IMR-90 (cell line): ENCODE measurements at regions not wholly inside any gene's neighbourhood (a gene's known extent, or its start where the extent isn't known, plus 50 kb on each side); places are given as distances from the start of the nearest gene placed in this dataset.

Source experiments
- ATAC-seq: fragments of 200-7000 bp; cut with Tn5 transposase; 2 replicates; pipeline ENCODE4 v1.9.1; 2020; ENCODE audit warnings: low read depth, mild to moderate bottlenecking, moderate library complexity
- BruUV-seq: library from RNA; stranded (reverse); fragments of 400-500 nt; replicated peaks from 2 replicates; lab custom pipeline; 2021; lab: Mats Ljungman, UMichigan
- CTCF ChIA-PET: fragments of 300-600 bp; formaldehyde crosslinking; extraction: SDS; loops from one replicate; lab custom pipeline; 2021; ENCODE audit warnings: antibody characterized with exemption; lab: Yijun Ruan, JAX
- POLR2A ChIA-PET: fragments of 300-600 bp; sonication (Branson Sonifier 250); formaldehyde crosslinking; loops from one replicate; lab custom pipeline; 2022; ENCODE audit warnings: antibody characterized with exemption; ENCODE audit not compliant: unreplicated experiment; lab: Charles Lee
- DNase-seq: peaks from one replicate; pipeline ENCODE4 v3.0.0; 2013
- H2AFZ ChIP-seq: replicated peaks from 2 replicates; pipeline ENCODE3; 2013; ENCODE audit warnings: low read length, mild to moderate bottlenecking; ENCODE audit not compliant: poor library complexity
- H2AK5ac ChIP-seq: 2 replicates; pipeline ENCODE4 v1.6.1; 2013; ENCODE audit warnings: low read depth, low read length, inconsistent platforms
- H2AK9ac ChIP-seq: replicated peaks from 2 replicates; pipeline ENCODE3; 2013; ENCODE audit warnings: mild to moderate bottlenecking, low read depth, low read length, moderate library complexity; ENCODE audit not compliant: poor library complexity
- H2BK120ac ChIP-seq: 2 replicates; pipeline ENCODE4 v1.6.1; 2013; ENCODE audit warnings: low read depth, low read length, inconsistent platforms
- H2BK15ac ChIP-seq: 3 replicates; pipeline ENCODE4 v1.6.1; 2013; ENCODE audit warnings: low read depth, low read length, inconsistent platforms
- H2BK20ac ChIP-seq: 2 replicates; pipeline ENCODE4 v1.6.1; 2013; ENCODE audit warnings: low read depth, mild to moderate bottlenecking, inconsistent platforms, low read length, moderate library complexity
- H2BK5ac ChIP-seq: 2 replicates; pipeline ENCODE4 v1.6.1; 2013; ENCODE audit warnings: mild to moderate bottlenecking, low read depth, low read length, inconsistent platforms; ENCODE audit not compliant: poor library complexity, severe bottlenecking
- H3K14ac ChIP-seq: replicated peaks from 2 replicates; pipeline ENCODE4 v1.6.1; 2013; ENCODE audit warnings: low read depth, low read length, inconsistent platforms
- H3K18ac ChIP-seq: 2 replicates; pipeline ENCODE4 v1.6.1; 2013; ENCODE audit warnings: low read depth, low read length, control low read depth
- H3K23ac ChIP-seq: 2 replicates; pipeline ENCODE4 v1.6.1; 2013; ENCODE audit warnings: low read depth, low read length, inconsistent platforms
- H3K27ac ChIP-seq: 2 replicates; pipeline ENCODE4 v1.5.1; 2013; ENCODE audit warnings: mild to moderate bottlenecking, control low read depth, low read length; ENCODE audit not compliant: insufficient read depth
- H3K27me3 ChIP-seq: 2 replicates; pipeline ENCODE4 v1.6.1; 2013; ENCODE audit warnings: low read length; ENCODE audit not compliant: control insufficient read depth, insufficient read depth
- H3K36me3 ChIP-seq: 2 replicates; pipeline ENCODE4 v1.6.1; 2013; ENCODE audit warnings: low read length, mixed read lengths; ENCODE audit not compliant: control insufficient read depth, insufficient read depth
- H3K4ac ChIP-seq: 2 replicates; pipeline ENCODE4 v1.6.1; 2013; ENCODE audit warnings: low read depth, low read length, inconsistent platforms
- H3K4me1 ChIP-seq: 2 replicates; pipeline ENCODE4 v1.6.1; 2013; ENCODE audit warnings: low read length, mixed read lengths; ENCODE audit not compliant: control insufficient read depth, insufficient read depth
- H3K4me2 ChIP-seq: 2 replicates; pipeline ENCODE4 v1.6.1; 2013; ENCODE audit warnings: low read depth, mild to moderate bottlenecking, control low read depth, low read length, moderate library complexity
- H3K4me3 ChIP-seq: 2 replicates; pipeline ENCODE4 v1.5.1; 2013; ENCODE audit warnings: low read depth, mild to moderate bottlenecking, control low read depth, low read length, moderate library complexity; ENCODE audit not compliant: insufficient read depth
- H3K56ac ChIP-seq: 2 replicates; pipeline ENCODE4 v1.6.1; 2013; ENCODE audit warnings: low read length, inconsistent platforms; ENCODE audit not compliant: insufficient read depth; ENCODE audit errors: extremely low read depth
- H3K79me1 ChIP-seq, 2 experiments: 2 replicates each; pipeline ENCODE4 v1.6.1; 2013; ENCODE audit warnings: low read length in 2 of 2, inconsistent platforms in 1 of 2, low read depth in 1 of 2
- H3K9ac ChIP-seq: 2 replicates; pipeline ENCODE4 v1.6.1; 2013; ENCODE audit warnings: low read depth, low read length, control low read depth
- H3K9me1 ChIP-seq: 2 replicates; pipeline ENCODE4 v1.6.1; 2013; ENCODE audit warnings: low read length, inconsistent platforms; ENCODE audit not compliant: insufficient read depth
- H3K9me3 ChIP-seq: 2 replicates; pipeline ENCODE4 v1.6.1; 2013; ENCODE audit warnings: low read length; ENCODE audit not compliant: control insufficient read depth, insufficient read depth
- H4K20me1 ChIP-seq: 2 replicates; pipeline ENCODE4 v1.6.1; 2013; ENCODE audit warnings: low read length, inconsistent platforms; ENCODE audit not compliant: insufficient read depth
- H4K5ac ChIP-seq: 2 replicates; pipeline ENCODE4 v1.6.1; 2013; ENCODE audit warnings: mild to moderate bottlenecking, low read depth, low read length, control low read depth
- H4K8ac ChIP-seq, 2 experiments: 2 replicates each; pipeline ENCODE4 v1.6.1; 2013; ENCODE audit warnings: low read depth in 2 of 2, low read length in 2 of 2, control low read depth in 1 of 2, inconsistent platforms in 1 of 2
- H4K91ac ChIP-seq: 2 replicates; pipeline ENCODE4 v1.6.1; 2013; ENCODE audit warnings: low read depth, low read length, inconsistent platforms; ENCODE audit not compliant: insufficient read depth
- BHLHE40 ChIP-seq: fragments of 150-350 bp; IDR thresholded peaks from 2 replicates; pipeline ENCODE4 v1.6.1; 2016; ENCODE audit warnings: mild to moderate bottlenecking, low read depth, low read length
- CEBPB ChIP-seq: IDR thresholded peaks from 2 replicates; pipeline ENCODE4 v1.6.1; 2012; ENCODE audit warnings: low read depth, low read length, improper control_type of control experiment
- CHD1 ChIP-seq: IDR thresholded peaks from 2 replicates; pipeline ENCODE4 v1.6.1; 2012; ENCODE audit warnings: low read depth, low read length, improper control_type of control experiment
- CTCF ChIP-seq: conservative IDR thresholded peaks from 2 replicates; pipeline ENCODE4 v1.5.1; 2012; ENCODE audit warnings: mild to moderate bottlenecking, low read depth, low read length, improper control_type of control experiment
- ELK1 ChIP-seq: fragments of 150-350 bp; IDR thresholded peaks from 2 replicates; pipeline ENCODE4 v1.6.1; 2016; ENCODE audit warnings: low read depth, mild to moderate bottlenecking, low read length, moderate library complexity, borderline replicate concordance
- FOS ChIP-seq: fragments of 150-350 bp; IDR thresholded peaks from 2 replicates; pipeline ENCODE4 v1.6.1; 2016; ENCODE audit warnings: low read depth, low read length
- MAFK ChIP-seq: IDR thresholded peaks from 2 replicates; pipeline ENCODE4 v1.6.1; 2012; ENCODE audit warnings: low read depth, low read length, improper control_type of control experiment
- MAZ ChIP-seq: IDR thresholded peaks from 2 replicates; pipeline ENCODE4 v1.6.1; 2012; ENCODE audit warnings: low read depth, mild to moderate bottlenecking, low read length, improper control_type of control experiment, moderate library complexity, borderline replicate concordance
- MXI1 ChIP-seq: IDR thresholded peaks from 2 replicates; pipeline ENCODE4 v1.6.1; 2012; ENCODE audit warnings: low read depth, mild to moderate bottlenecking, low read length, moderate library complexity, borderline replicate concordance
- NFE2L2 ChIP-seq: fragments of 150-350 bp; IDR thresholded peaks from 2 replicates; pipeline ENCODE4 v1.6.1; 2016; ENCODE audit warnings: low read depth, mild to moderate bottlenecking, low read length
- POLR2A ChIP-seq: IDR thresholded peaks from 2 replicates; pipeline ENCODE4 v1.6.1; 2012; ENCODE audit warnings: mild to moderate bottlenecking, low read depth, low read length
- RAD21 ChIP-seq: IDR thresholded peaks from 2 replicates; pipeline ENCODE4 v1.6.1; 2012; ENCODE audit warnings: low read length, improper control_type of control experiment
- RCOR1 ChIP-seq: IDR thresholded peaks from 2 replicates; pipeline ENCODE4 v1.6.1; 2012; ENCODE audit warnings: mild to moderate bottlenecking, low read length, improper control_type of control experiment; ENCODE audit not compliant: insufficient replicate concordance
- RFX5 ChIP-seq: IDR thresholded peaks from 2 replicates; pipeline ENCODE4 v1.8.0; 2012; ENCODE audit warnings: low read depth, mild to moderate bottlenecking, low read length, moderate library complexity
- SMC3 ChIP-seq: fragments of 150-350 bp; IDR thresholded peaks from 2 replicates; pipeline ENCODE4 v1.6.1; 2016; ENCODE audit warnings: low read depth, mild to moderate bottlenecking, antibody characterized with exemption, low read length, moderate library complexity
- WGBS, 2 experiments: methylation state at CpG; one replicate each; pipeline versions ENCODE4 v1.1.5 to v1.1.7; 2013; ENCODE audit warnings: missing lambda C conversion rate in 2 of 2; ENCODE audit not compliant: insufficient read length in 1 of 2; ENCODE audit errors: extremely low coverage in 2 of 2; 5-methylcytosine and 5-hydroxymethylcytosine counted together
- dilution Hi-C: fragments of 300-500 bp; cut with HindIII; formaldehyde crosslinking; loops from one replicate; pipeline ENCODE4 v1.14.3; 2018; ENCODE audit warnings: low sequenced_read_pairs; ENCODE audit not compliant: unreplicated experiment
- in situ Hi-C: fragments of 300-500 bp; cut with MboI; formaldehyde crosslinking; loops from 3 replicates; pipeline ENCODE4 v1.14.3; 2019; ENCODE audit warnings: low sequenced_read_pairs, inconsistent platforms, mixed read lengths
- intact Hi-C: fragments of 100-400 bp; cut with micrococcal nuclease; formaldehyde crosslinking; loops from 2 replicates; pipeline ENCODE4 v1.10.0; 2022
- TF ChIP-seq, protein P1 (sequence below): fragments of 150-350 bp; IDR thresholded peaks from 2 replicates; pipeline ENCODE4 v1.6.1; 2017; ENCODE audit warnings: mild to moderate bottlenecking, antibody characterized with exemption, low read length, low read depth

GRCh38 chr5:43772458-43772763, 169.4 kb downstream of the NNT start:
- Histone ChIP-seq H4K5ac (peak overlapping the region; percentile 70; the same call in 1 of the 2 replicates), H2AFZ (no peak overlapping the region), H2AK5ac (no peak overlapping the region), H2BK15ac (no peak overlapping the region), H3K79me1 (no peaks in the 10 kb centered on the region), H2AK9ac (no peak overlapping the region), H3K27me3 (no peaks in the 10 kb centered on the region), H4K8ac (peak overlapping the region; percentile 77 to 89; a peak in 3 of 4 replicates), H3K9me1 (peaks cover 4% of the 10 kb centered on the region), H4K20me1 (no peaks in the 10 kb centered on the region), H3K4me1 (peaks cover 8% of the 10 kb centered on the region), H2BK5ac (peak overlapping the region; percentile 91), H3K18ac (peak overlapping the region; percentile 70), H3K23ac (no peak overlapping the region), H3K4me2 (no peak overlapping the region), H4K91ac (peak overlapping the region; percentile 66), H3K4ac (peak overlapping the region; percentile 96; the same call in 1 of the 2 replicates), H3K36me3 (no peaks in the 10 kb centered on the region), H3K9me3 (no peaks in the 10 kb centered on the region), H3K9ac (no peak overlapping the region), H3K56ac (peak overlapping the region; percentile 48; the same call in 1 of the 2 replicates), H3K27ac (peak overlapping the region; percentile 91; the same call in 1 of the 2 replicates), H3K4me3 (no peak overlapping the region), H2BK20ac (peak overlapping the region; percentile 99), H2BK120ac (peak overlapping the region; percentile 100), H3K14ac (peak overlapping the region; percentile 57; the same call in 1 of the 2 replicates)
- ATAC-seq (no peak), DNase-seq (no peak)
- TF ChIP-seq POLR2A (no peak), CEBPB (no peak), CTCF (no peak), SMC3 (no peak), MAZ (no peak), FOS (no peak), MAFK (no peak), BHLHE40 (no peak), CHD1 (no peak), RCOR1 (no peak), RAD21 (no peak), NFE2L2 (no peak), ELK1 (no peak), MXI1 (no peak), RFX5 (no peak)
- TF ChIP-seq, protein P1, sequence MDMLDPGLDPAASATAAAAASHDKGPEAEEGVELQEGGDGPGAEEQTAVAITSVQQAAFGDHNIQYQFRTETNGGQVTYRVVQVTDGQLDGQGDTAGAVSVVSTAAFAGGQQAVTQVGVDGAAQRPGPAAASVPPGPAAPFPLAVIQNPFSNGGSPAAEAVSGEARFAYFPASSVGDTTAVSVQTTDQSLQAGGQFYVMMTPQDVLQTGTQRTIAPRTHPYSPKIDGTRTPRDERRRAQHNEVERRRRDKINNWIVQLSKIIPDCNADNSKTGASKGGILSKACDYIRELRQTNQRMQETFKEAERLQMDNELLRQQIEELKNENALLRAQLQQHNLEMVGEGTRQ, result no peak
- intact Hi-C loops (loop anchor here (5.0 kb wide), 1 partner anchor 225 kb away; no protein-coding TSS in a partner anchor), dilution Hi-C loops (no loop called here), in situ Hi-C loops (no loop called here)
- POLR2A ChIA-PET, result no interaction called here
- CTCF ChIA-PET, result no interaction called here
- BruUV-seq, result no TSS peak
- WGBS, 2 experiments, result no CpG with 5 or more reads among the region's 1 CpG
